GM12865 (cell line): ENCODE measurements at regions not wholly inside any gene's neighbourhood (a gene's known extent, or its start where the extent isn't known, plus 50 kb on each side); places are given as distances from the start of the nearest gene placed in this dataset.

Experiments used
- DNase-seq: peaks from one replicate; pipeline ENCODE4 v3.0.0; 2010; ENCODE audit warnings: low read depth
- H3K4me3 ChIP-seq: 2 replicates; pipeline ENCODE4 v1.5.1; 2011; ENCODE audit warnings: mild to moderate bottlenecking, low read depth, low read length, control low read depth
- CTCF ChIP-seq: IDR thresholded peaks from 2 replicates; pipeline ENCODE4 v1.5.1; 2011; ENCODE audit warnings: low read length, control low read depth, low read depth, inconsistent platforms; ENCODE audit not compliant: insufficient read depth; ENCODE audit errors: missing control alignments

GRCh38 chr9:110116543-110116885, 91.4 kb downstream of the C9orf152 start:
- no peak for TF ChIP-seq CTCF
- H3K4me3 ChIP-seq: no peak overlapping the region
- no peak for DNase-seq

GRCh38 chr9:110121170-110121569, 86.8 kb downstream of the C9orf152 start:
- H3K4me3 ChIP-seq: no peak overlapping the region
- no peak for TF ChIP-seq CTCF
- DNase-seq: no peak

GRCh38 chr9:110123341-110124095, 84.4 kb downstream of the C9orf152 start:
- no peak for TF ChIP-seq CTCF
- no peak for DNase-seq
- no peak overlapping the region for H3K4me3 ChIP-seq

GRCh38 chr9:110124439-110124838, 83.5 kb downstream of the C9orf152 start:
- no peak for TF ChIP-seq CTCF
- DNase-seq: no peak
- H3K4me3 ChIP-seq: no peak overlapping the region

GRCh38 chr9:110125207-110125751, 82.7 kb downstream of the C9orf152 start:
- H3K4me3 ChIP-seq: no peak overlapping the region
- no peak for TF ChIP-seq CTCF
- DNase-seq: no peak

GRCh38 chr9:110125763-110126351, 82.1 kb downstream of the C9orf152 start:
- no peak for DNase-seq
- TF ChIP-seq CTCF: no peak
- H3K4me3 ChIP-seq: no peak overlapping the region

- H3K4me3 ChIP-seq: no peak overlapping the region
- no peak for TF ChIP-seq CTCF
- no peak for DNase-seq
Measured at GRCh38 chr9:110126499-110126941, 81.4 kb downstream of the C9orf152 start.
